ENCODE measurements at regions not wholly inside any gene's neighbourhood (a gene's known extent, or its start where the extent isn't known, plus 50 kb on each side); places are given as distances from the start of the nearest gene placed in this dataset.
"Not testable (repeated sequence)": the region's sequence is repeated elsewhere in the genome, so short reads cannot be mapped to it uniquely, and the experiment has no call there.

- DNase-seq: no peak
These were observed 229.9 kb downstream of the SOX3 start for GRCh38 chrX:140274811-140275525.

GRCh38 chrX:140273921-140274320 lies 230.9 kb downstream of the SOX3 start:
- Mint-ChIP-seq H3K4me1 (no peaks in the 10 kb centered on the region), H3K4me3 (no peak overlapping the region), H3K27me3 (no peaks in the 10 kb centered on the region), H3K9me3 (peaks cover 4 to 5% of the 10 kb centered on the region in 2 donors), H3K27ac (no peak overlapping the region), H3K36me3 (no peaks in the 10 kb centered on the region)
- no peak for DNase-seq
- ATAC-seq (replicated peaks): no peak

More at GRCh38 chrX:140274811-140275525, 229.9 kb downstream of the SOX3 start:
- Mint-ChIP-seq H3K27me3 (no peaks in the 10 kb centered on the region), H3K9me3 (peaks cover under 1 to 2% of the 10 kb centered on the region in 2 donors), H3K4me1 (no peaks in the 10 kb centered on the region), H3K27ac (no peak overlapping the region), H3K36me3 (no peaks in the 10 kb centered on the region), H3K4me3 (no peak overlapping the region)
- ATAC-seq (replicated peaks): no peak

- ATAC-seq (replicated peaks): no peak
- H3K27me3 Mint-ChIP-seq: no peaks in the 10 kb centered on the region
- H3K27ac Mint-ChIP-seq: no peak overlapping the region
These were observed 254.5 kb downstream of the SOX3 start for GRCh38 chrX:140250391-140250790.

GRCh38 chrX:140249088-140249487 lies 255.8 kb downstream of the SOX3 start:
- Mint-ChIP-seq H3K27me3 (no peaks in the 10 kb centered on the region), H3K4me1 (no peaks in the 10 kb centered on the region), H3K27ac (no peak overlapping the region), H3K9me3 (no peaks in the 10 kb centered on the region), H3K4me3 (no peak overlapping the region), H3K36me3 (no peaks in the 10 kb centered on the region)
- no peak for ATAC-seq (replicated peaks)
- no peak for DNase-seq

More at GRCh38 chrX:140250391-140250790, 254.5 kb downstream of the SOX3 start:
- no peak for DNase-seq
- Mint-ChIP-seq H3K4me1 (no peaks in the 10 kb centered on the region), H3K4me3 (no peak overlapping the region), H3K9me3 (peaks cover 3 to 7% of the 10 kb centered on the region in 2 donors), H3K36me3 (no peaks in the 10 kb centered on the region)

GRCh38 chrX:140229191-140229590 lies 263.9 kb upstream of the CXorf66 start:
- ATAC-seq (replicated peaks): no peak
- Mint-ChIP-seq H3K4me1 (no peaks in the 10 kb centered on the region), H3K4me3 (no peak overlapping the region), H3K36me3 (no peaks in the 10 kb centered on the region), H3K27ac (no peak overlapping the region), H3K9me3 (peaks cover 7% of the 10 kb centered on the region in 2 donors), H3K27me3 (no peaks in the 10 kb centered on the region)
- DNase-seq: no peak

- ATAC-seq (replicated peaks); H3K9me3 Mint-ChIP-seq; H3K36me3 Mint-ChIP-seq; DNase-seq; H3K4me3 Mint-ChIP-seq; H3K27me3 Mint-ChIP-seq; H3K27ac Mint-ChIP-seq; H3K4me1 Mint-ChIP-seq: not testable (repeated sequence)
These were observed 260.7 kb upstream of the CXorf66 start for GRCh38 chrX:140226037-140226436.

GRCh38 chrX:140215894-140216293 lies 250.6 kb upstream of the CXorf66 start:
- not testable (repeated sequence) for ATAC-seq (replicated peaks); H3K36me3 Mint-ChIP-seq; H3K27me3 Mint-ChIP-seq; H3K4me3 Mint-ChIP-seq; H3K4me1 Mint-ChIP-seq; DNase-seq; H3K9me3 Mint-ChIP-seq; H3K27ac Mint-ChIP-seq

- H3K4me3 Mint-ChIP-seq; ATAC-seq (replicated peaks); H3K27ac Mint-ChIP-seq; DNase-seq; H3K9me3 Mint-ChIP-seq; H3K36me3 Mint-ChIP-seq; H3K27me3 Mint-ChIP-seq; H3K4me1 Mint-ChIP-seq: not testable (repeated sequence)
These were observed 249.2 kb upstream of the CXorf66 start for GRCh38 chrX:140214518-140214917.

- H3K27ac Mint-ChIP-seq: no peak overlapping the region
- no peak overlapping the region for H3K4me3 Mint-ChIP-seq
- no peaks in the 10 kb centered on the region for H3K36me3 Mint-ChIP-seq
- H3K4me1 Mint-ChIP-seq: no peaks in the 10 kb centered on the region
- H3K9me3 Mint-ChIP-seq: peaks cover 0 to 3% of the 10 kb centered on the region in 2 donors
- peaks cover 0 to 4% of the 10 kb centered on the region in 2 donors for H3K27me3 Mint-ChIP-seq
- ATAC-seq (replicated peaks) (no peak), DNase-seq (no peak)
These were observed 241.3 kb upstream of the CXorf66 start for GRCh38 chrX:140206657-140207056.

- no peak for DNase-seq
- H3K27ac Mint-ChIP-seq: no peak overlapping the region
- no peak overlapping the region for H3K4me3 Mint-ChIP-seq
- no peaks in the 10 kb centered on the region for H3K27me3 Mint-ChIP-seq
- no peaks in the 10 kb centered on the region for H3K9me3 Mint-ChIP-seq
- no peaks in the 10 kb centered on the region for H3K4me1 Mint-ChIP-seq
- no peaks in the 10 kb centered on the region for H3K36me3 Mint-ChIP-seq
- ATAC-seq (replicated peaks): no peak
These were observed 225.3 kb upstream of the CXorf66 start for GRCh38 chrX:140190441-140191108.

GRCh38 chrX:140180585-140180984 lies 215.3 kb upstream of the CXorf66 start:
- H3K4me3 Mint-ChIP-seq: no peak overlapping the region
- H3K36me3 Mint-ChIP-seq: no peaks in the 10 kb centered on the region
- DNase-seq: no peak

GRCh38 chrX:140177821-140178220 lies 212.5 kb upstream of the CXorf66 start:
- Mint-ChIP-seq H3K4me1 (no peaks in the 10 kb centered on the region), H3K27ac (no peak overlapping the region), H3K36me3 (no peaks in the 10 kb centered on the region), H3K4me3 (no peak overlapping the region), H3K9me3 (no peaks in the 10 kb centered on the region), H3K27me3 (no peaks in the 10 kb centered on the region)
- ATAC-seq (replicated peaks) (no peak), DNase-seq (no peak)

More at GRCh38 chrX:140180585-140180984, 215.3 kb upstream of the CXorf66 start:
- Mint-ChIP-seq H3K4me1 (no peaks in the 10 kb centered on the region), H3K27ac (no peak overlapping the region), H3K27me3 (no peaks in the 10 kb centered on the region), H3K9me3 (no peaks in the 10 kb centered on the region)
- ATAC-seq (replicated peaks): no peak

- H3K27ac Mint-ChIP-seq: no peak overlapping the region
- H3K27me3 Mint-ChIP-seq: no peaks in the 10 kb centered on the region
- no peak for DNase-seq
- no peaks in the 10 kb centered on the region for H3K4me1 Mint-ChIP-seq
- peaks cover 5 to 8% of the 10 kb centered on the region in 2 donors for H3K9me3 Mint-ChIP-seq
- no peaks in the 10 kb centered on the region for H3K36me3 Mint-ChIP-seq
- ATAC-seq (replicated peaks): no peak
- no peak overlapping the region for H3K4me3 Mint-ChIP-seq
These were observed 207.1 kb upstream of the CXorf66 start for GRCh38 chrX:140172401-140172800.

GRCh38 chrX:140167551-140167950 lies 202.2 kb upstream of the CXorf66 start:
- Mint-ChIP-seq H3K4me1 (no peaks in the 10 kb centered on the region), H3K27me3 (no peaks in the 10 kb centered on the region), H3K4me3 (no peak overlapping the region), H3K27ac (no peak overlapping the region), H3K36me3 (no peaks in the 10 kb centered on the region), H3K9me3 (peaks cover 5 to 8% of the 10 kb centered on the region in 2 donors)
- ATAC-seq (replicated peaks) (no peak), DNase-seq (no peak)

- ATAC-seq (replicated peaks): no peak
- no peaks in the 10 kb centered on the region for H3K4me1 Mint-ChIP-seq
- H3K4me3 Mint-ChIP-seq: no peak overlapping the region
- H3K9me3 Mint-ChIP-seq: no peaks in the 10 kb centered on the region
- DNase-seq: no peak
- no peaks in the 10 kb centered on the region for H3K36me3 Mint-ChIP-seq
- no peaks in the 10 kb centered on the region for H3K27me3 Mint-ChIP-seq
- H3K27ac Mint-ChIP-seq: no peak overlapping the region
These were observed 200.5 kb upstream of the CXorf66 start for GRCh38 chrX:140165849-140166248.
